ENCODE measurements at regions not wholly inside any gene's neighbourhood (a gene's known extent, or its start where the extent isn't known, plus 50 kb on each side); places are given as distances from the start of the nearest gene placed in this dataset.

DNA sequence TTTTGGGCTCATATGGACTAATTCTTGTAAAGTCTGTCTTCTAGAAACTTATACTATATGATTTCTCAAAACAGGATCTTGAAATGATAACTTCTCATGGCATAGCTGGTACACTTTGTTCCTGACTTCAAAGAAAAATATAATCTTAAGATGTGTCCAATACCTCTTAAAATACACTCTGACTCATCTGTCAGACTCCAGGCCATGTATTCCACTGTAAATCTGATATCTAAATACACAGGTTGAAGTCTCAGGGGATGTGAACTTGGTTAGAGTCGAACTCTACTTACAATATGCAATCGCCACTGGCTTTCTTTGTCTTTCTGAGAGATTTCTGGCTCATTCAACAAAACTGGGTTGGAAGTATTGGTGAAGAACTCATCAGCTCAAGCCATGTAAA is 99.8 kb downstream of the LACC1 start:
- TF ChIP-seq CCAR2 (optimal IDR thresholded peaks at IDR 0.05; ENCODE audit: low read depth, low read length) (no peak), TAF1 (CRISPR knock-in tag; IDR thresholded peaks at IDR 0.05) (no peak), POLR2A (IDR thresholded peaks at IDR 0.05; ENCODE audit: insufficient read depth in 1 of 2, low read depth in 2 of 2, low read length in 2 of 2) (no peak), ZNF350 (CRISPR knock-in tag; IDR thresholded peaks at IDR 0.05; ENCODE audit: borderline replicate concordance, low read depth) (no peak), SNAI1 (CRISPR knock-in tag; IDR thresholded peaks at IDR 0.05; ENCODE audit: borderline replicate concordance) (no peak), ZBTB7A (CRISPR knock-in tag; IDR thresholded peaks at IDR 0.05) (no peak), EP300 (IDR thresholded peaks at IDR 0.05; ENCODE audit: low read depth in 2 of 2, low read length in 2 of 2) (no peak), EP300 (CRISPR knock-in tag; IDR thresholded peaks at IDR 0.05; ENCODE audit: borderline replicate concordance) (no peak)
- TF ChIP-seq, protein P1, sequence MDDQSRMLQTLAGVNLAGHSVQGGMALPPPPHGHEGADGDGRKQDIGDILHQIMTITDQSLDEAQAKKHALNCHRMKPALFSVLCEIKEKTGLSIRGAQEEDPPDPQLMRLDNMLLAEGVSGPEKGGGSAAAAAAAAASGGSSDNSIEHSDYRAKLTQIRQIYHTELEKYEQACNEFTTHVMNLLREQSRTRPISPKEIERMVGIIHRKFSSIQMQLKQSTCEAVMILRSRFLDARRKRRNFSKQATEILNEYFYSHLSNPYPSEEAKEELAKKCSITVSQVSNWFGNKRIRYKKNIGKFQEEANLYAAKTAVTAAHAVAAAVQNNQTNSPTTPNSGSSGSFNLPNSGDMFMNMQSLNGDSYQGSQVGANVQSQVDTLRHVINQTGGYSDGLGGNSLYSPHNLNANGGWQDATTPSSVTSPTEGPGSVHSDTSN (CRISPR knock-in tag; IDR thresholded peaks at IDR 0.05; ENCODE audit: borderline replicate concordance): no peak
- TF ChIP-seq, protein P2, sequence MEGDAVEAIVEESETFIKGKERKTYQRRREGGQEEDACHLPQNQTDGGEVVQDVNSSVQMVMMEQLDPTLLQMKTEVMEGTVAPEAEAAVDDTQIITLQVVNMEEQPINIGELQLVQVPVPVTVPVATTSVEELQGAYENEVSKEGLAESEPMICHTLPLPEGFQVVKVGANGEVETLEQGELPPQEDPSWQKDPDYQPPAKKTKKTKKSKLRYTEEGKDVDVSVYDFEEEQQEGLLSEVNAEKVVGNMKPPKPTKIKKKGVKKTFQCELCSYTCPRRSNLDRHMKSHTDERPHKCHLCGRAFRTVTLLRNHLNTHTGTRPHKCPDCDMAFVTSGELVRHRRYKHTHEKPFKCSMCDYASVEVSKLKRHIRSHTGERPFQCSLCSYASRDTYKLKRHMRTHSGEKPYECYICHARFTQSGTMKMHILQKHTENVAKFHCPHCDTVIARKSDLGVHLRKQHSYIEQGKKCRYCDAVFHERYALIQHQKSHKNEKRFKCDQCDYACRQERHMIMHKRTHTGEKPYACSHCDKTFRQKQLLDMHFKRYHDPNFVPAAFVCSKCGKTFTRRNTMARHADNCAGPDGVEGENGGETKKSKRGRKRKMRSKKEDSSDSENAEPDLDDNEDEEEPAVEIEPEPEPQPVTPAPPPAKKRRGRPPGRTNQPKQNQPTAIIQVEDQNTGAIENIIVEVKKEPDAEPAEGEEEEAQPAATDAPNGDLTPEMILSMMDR (CRISPR knock-in tag; IDR thresholded peaks at IDR 0.05): no peak
